Liver (tissue), 8 donors: ENCODE measurements at regions not wholly inside any gene's neighbourhood (a gene's known extent, or its start where the extent isn't known, plus 50 kb on each side); places are given as distances from the start of the nearest gene placed in this dataset.

ENCODE experiments used
- DNase-seq: peaks from one replicate; pipeline ENCODE4 v3.0.0-alpha.2; 2017; ENCODE audit warnings: low spot score
- H3K27ac ChIP-seq, 2 donors: one replicate each; pipeline ENCODE4 v1.7.0; 2013; ENCODE audit warnings: inconsistent platforms in 2 of 2, low read length in 2 of 2, control low read depth in 1 of 2, low read depth in 1 of 2, mild to moderate bottlenecking in 1 of 2
- H3K27me3 ChIP-seq, 4 donors: one replicate each; pipeline versions ENCODE4 v1.6.1 to v1.7.0; 2013; ENCODE audit warnings: low read length in 3 of 4, inconsistent platforms in 1 of 4, mild to moderate bottlenecking in 1 of 4, moderate library complexity in 1 of 4; ENCODE audit not compliant: control insufficient read depth in 4 of 4, insufficient read depth in 4 of 4
- H3K36me3 ChIP-seq, 4 donors: one replicate each; pipeline versions ENCODE4 v1.6.1 to v1.7.0; 2013; ENCODE audit warnings: low read length in 3 of 4, mild to moderate bottlenecking in 3 of 4, low read depth in 1 of 4, moderate library complexity in 1 of 4; ENCODE audit not compliant: control insufficient read depth in 4 of 4, insufficient read depth in 3 of 4
- H3K4me1 ChIP-seq, 4 donors: one replicate each; pipeline versions ENCODE4 v1.6.1 to v1.7.0; 2013; ENCODE audit warnings: low read length in 3 of 4, mild to moderate bottlenecking in 3 of 4, moderate library complexity in 1 of 4; ENCODE audit not compliant: control insufficient read depth in 4 of 4, insufficient read depth in 4 of 4
- H3K4me3 ChIP-seq, 3 donors: one replicate each; pipeline versions ENCODE4 v1.6.1 to v1.7.0; 2013; ENCODE audit warnings: low read length in 3 of 3, control low read depth in 1 of 3, low read depth in 1 of 3, mild to moderate bottlenecking in 1 of 3
- H3K9ac ChIP-seq, 2 donors: one replicate each; pipeline ENCODE4 v1.7.0; 2013; ENCODE audit warnings: low read length in 2 of 2, mild to moderate bottlenecking in 2 of 2, moderate library complexity in 2 of 2, control low read depth in 1 of 2, low read depth in 1 of 2
- H3K9me3 ChIP-seq, 4 donors: one replicate each; pipeline versions ENCODE4 v1.6.1 to v1.7.0; 2013; ENCODE audit warnings: low read length in 3 of 4; ENCODE audit not compliant: control insufficient read depth in 4 of 4
- ATF3 ChIP-seq: IDR thresholded peaks from 2 replicates; pipeline ENCODE4 v1.6.1; 2016; ENCODE audit warnings: antibody characterized with exemption
- CTCF ChIP-seq: fragments of 150-350 bp; IDR thresholded peaks from 2 replicates; pipeline ENCODE4 v1.5.1; 2017; ENCODE audit warnings: improper control_type of control experiment, low read depth, low read length; ENCODE audit not compliant: missing input control
- FOXA1 ChIP-seq: IDR thresholded peaks from 2 replicates; pipeline ENCODE4 v1.6.1; 2016; ENCODE audit warnings: antibody characterized with exemption
- FOXA2 ChIP-seq: IDR thresholded peaks from 2 replicates; pipeline ENCODE4 v1.6.1; 2016; ENCODE audit warnings: antibody characterized with exemption
- GABPA ChIP-seq, 2 donors: IDR thresholded peaks in 1 of 2; conservative IDR thresholded peaks in 1 of 2; 2 replicates each; pipeline ENCODE4 v1.6.1; 2016; ENCODE audit warnings: antibody characterized with exemption in 2 of 2, mild to moderate bottlenecking in 1 of 2, moderate library complexity in 1 of 2
- HNF4A ChIP-seq, 2 donors: conservative IDR thresholded peaks; 2 replicates each; pipeline ENCODE4 v1.6.1; 2016; ENCODE audit warnings: antibody characterized with exemption in 2 of 2, mild to moderate bottlenecking in 2 of 2
- HNF4G ChIP-seq: IDR thresholded peaks from 2 replicates; pipeline ENCODE4 v1.6.1; 2016; ENCODE audit warnings: antibody characterized with exemption
- MAX ChIP-seq: IDR thresholded peaks from 2 replicates; pipeline ENCODE4 v1.6.1; 2016; ENCODE audit warnings: antibody characterized with exemption
- RAD21 ChIP-seq, 2 donors: IDR thresholded peaks; 2 replicates each; pipeline ENCODE4 v1.6.1; 2016; ENCODE audit warnings: antibody characterized with exemption in 2 of 2, mild to moderate bottlenecking in 2 of 2
- REST ChIP-seq: IDR thresholded peaks from 2 replicates; pipeline ENCODE4 v1.6.1; 2016; ENCODE audit warnings: antibody characterized with exemption, mild to moderate bottlenecking
- RXRA ChIP-seq, 2 donors: IDR thresholded peaks; 2 replicates each; pipeline ENCODE4 v1.6.1; 2017 to 2018; ENCODE audit warnings: antibody characterized with exemption in 2 of 2, mild to moderate bottlenecking in 1 of 2
- SP1 ChIP-seq: IDR thresholded peaks from 2 replicates; pipeline ENCODE4 v1.6.1; 2018; ENCODE audit warnings: antibody characterized with exemption, mild to moderate bottlenecking
- TAF1 ChIP-seq: conservative IDR thresholded peaks from 2 replicates; pipeline ENCODE4 v1.6.1; 2016; ENCODE audit warnings: antibody characterized with exemption, mild to moderate bottlenecking
- YY1 ChIP-seq: IDR thresholded peaks from 2 replicates; pipeline ENCODE4 v1.6.1; 2016; ENCODE audit warnings: antibody characterized with exemption, mild to moderate bottlenecking
- ZBTB33 ChIP-seq: IDR thresholded peaks from 2 replicates; pipeline ENCODE4 v1.6.1; 2016; ENCODE audit warnings: antibody characterized with exemption
- WGBS: extraction: QIAGEN DNeasy Blood & Tissue Kit; methylation state at CpG from one replicate; pipeline ENCODE4 v1.1.7; 2013; 5-methylcytosine and 5-hydroxymethylcytosine counted together
- donor health status: healthy.
- donor health status: healthy.
- donor health status: healthy.
- donor health status: healthy.
- donor health status: healthy.

- WGBS: 57% methylated on average over 1 of the region's 1 CpG
- H3K36me3 ChIP-seq: no peaks in the 10 kb centered on the region
- DNase-seq: no peak
- no peak for TF ChIP-seq ATF3
- H3K9ac ChIP-seq: no peak overlapping the region
- no peak overlapping the region for H3K4me3 ChIP-seq
- H3K4me1 ChIP-seq: no peaks in the 10 kb centered on the region
- H3K9me3 ChIP-seq: no peaks in the 10 kb centered on the region
- no peaks in the 10 kb centered on the region for H3K27me3 ChIP-seq
- no peak overlapping the region for H3K27ac ChIP-seq
Observed at GRCh38 chr6:71043902-71044301, 87.0 kb upstream of the B3GAT2 start.

- H3K4me3 ChIP-seq: no peak overlapping the region
- H3K9me3 ChIP-seq: no peaks in the 10 kb centered on the region
- 43% methylated on average over 1 of the region's 1 CpG for WGBS
- no peaks in the 10 kb centered on the region for H3K4me1 ChIP-seq
- DNase-seq: no peak
- TF ChIP-seq FOXA2 (no peak), RXRA (IDR thresholded peaks at IDR 0.05) (no peak), GABPA (IDR thresholded peaks at IDR 0.05 in 1 of 2, conservative IDR thresholded peaks at IDR 0.05 in 1 of 2) (no peak), SP1 (peak; percentile 10), CTCF (no peak), ZBTB33 (no peak), TAF1 (no peak), YY1 (no peak), ATF3 (no peak), HNF4G (no peak), RAD21 (IDR thresholded peaks at IDR 0.05) (no peak), MAX (no peak), HNF4A (conservative IDR thresholded peaks at IDR 0.05) (peak in 1 of 2 donors; percentile 63), FOXA1 (no peak), REST (no peak)
- no peak overlapping the region for H3K9ac ChIP-seq
- H3K36me3 ChIP-seq: no peaks in the 10 kb centered on the region
- no peaks in the 10 kb centered on the region for H3K27me3 ChIP-seq
- no peak overlapping the region for H3K27ac ChIP-seq
Observed at GRCh38 chr6:71044753-71045152, 87.9 kb upstream of the B3GAT2 start.
